ENCODE measurements at regions not wholly inside any gene's neighbourhood (a gene's known extent, or its start where the extent isn't known, plus 50 kb on each side); places are given as distances from the start of the nearest gene placed in this dataset.

GRCh38 chr15:95716708-95717107 lies 613.8 kb upstream of the NR2F2 start:
- H3K4me1 ChIP-seq (ENCODE audit: control insufficient read depth, insufficient read depth, low read length) = peaks cover 6% of the 10 kb centered on the region
- no peaks in the 10 kb centered on the region for H3K9me3 ChIP-seq (ENCODE audit: control insufficient read depth in 2 of 2, low read length in 2 of 2)

GRCh38 chr15:95718441-95718840 lies 612.1 kb upstream of the NR2F2 start:
- H3K27ac ChIP-seq (ENCODE audit: low read length) = no peak overlapping the region
- no peaks in the 10 kb centered on the region for H3K9me3 ChIP-seq (ENCODE audit: control insufficient read depth in 2 of 2, low read length in 2 of 2)
- H3K9ac ChIP-seq (ENCODE audit: low read length in 2 of 2) = no peak overlapping the region
- H3K4me1 ChIP-seq (ENCODE audit: control insufficient read depth, insufficient read depth, low read length) = peaks cover 6% of the 10 kb centered on the region
- H3K36me3 ChIP-seq (ENCODE audit: control insufficient read depth in 2 of 2, insufficient read depth in 2 of 2, low read length in 2 of 2) = no peaks in the 10 kb centered on the region
- no peaks in the 10 kb centered on the region for H3K27me3 ChIP-seq (ENCODE audit: control insufficient read depth in 1 of 2, insufficient read depth in 2 of 2, low read length in 2 of 2)
- H3K4me3 ChIP-seq (ENCODE audit: low read length in 2 of 2) = no peak overlapping the region

More at GRCh38 chr15:95716708-95717107, 613.8 kb upstream of the NR2F2 start:
- H3K4me3 ChIP-seq (ENCODE audit: low read length in 2 of 2) = no peak overlapping the region
- no peaks in the 10 kb centered on the region for H3K36me3 ChIP-seq (ENCODE audit: control insufficient read depth in 2 of 2, insufficient read depth in 2 of 2, low read length in 2 of 2)
- no peak overlapping the region for H3K9ac ChIP-seq (ENCODE audit: low read length in 2 of 2)
- no peak overlapping the region for H3K27ac ChIP-seq (ENCODE audit: low read length)
- no peaks in the 10 kb centered on the region for H3K27me3 ChIP-seq (ENCODE audit: control insufficient read depth in 1 of 2, insufficient read depth in 2 of 2, low read length in 2 of 2)

- Histone ChIP-seq H3K9me3 (ENCODE audit: control insufficient read depth in 2 of 2, low read length in 2 of 2) (no peaks in the 10 kb centered on the region), H3K27me3 (ENCODE audit: control insufficient read depth in 1 of 2, insufficient read depth in 2 of 2, low read length in 2 of 2) (no peaks in the 10 kb centered on the region), H3K36me3 (ENCODE audit: control insufficient read depth in 2 of 2, insufficient read depth in 2 of 2, low read length in 2 of 2) (no peaks in the 10 kb centered on the region), H3K9ac (ENCODE audit: low read length in 2 of 2) (no peak overlapping the region), H3K4me3 (ENCODE audit: low read length in 2 of 2) (no peak overlapping the region), H3K27ac (ENCODE audit: low read length) (no peak overlapping the region), H3K4me1 (ENCODE audit: control insufficient read depth, insufficient read depth, low read length) (no peaks in the 10 kb centered on the region)
Observed at GRCh38 chr15:95724908-95725633, 605.4 kb upstream of the NR2F2 start.

GRCh38 chr15:95726891-95727290 lies 603.6 kb upstream of the NR2F2 start:
- Histone ChIP-seq H3K27me3 (ENCODE audit: control insufficient read depth in 1 of 2, insufficient read depth in 2 of 2, low read length in 2 of 2) (no peaks in the 10 kb centered on the region), H3K4me1 (ENCODE audit: control insufficient read depth, insufficient read depth, low read length) (no peaks in the 10 kb centered on the region), H3K36me3 (ENCODE audit: control insufficient read depth in 2 of 2, insufficient read depth in 2 of 2, low read length in 2 of 2) (no peaks in the 10 kb centered on the region), H3K9me3 (ENCODE audit: control insufficient read depth in 2 of 2, low read length in 2 of 2) (no peaks in the 10 kb centered on the region), H3K27ac (ENCODE audit: low read length) (no peak overlapping the region), H3K9ac (ENCODE audit: low read length in 2 of 2) (no peak overlapping the region), H3K4me3 (ENCODE audit: low read length in 2 of 2) (no peak overlapping the region)

GRCh38 chr15:95733931-95734330 lies 596.6 kb upstream of the NR2F2 start:
- no peak overlapping the region for H3K9ac ChIP-seq (ENCODE audit: low read length in 2 of 2)

GRCh38 chr15:95734422-95735316 lies 595.8 kb upstream of the NR2F2 start:
- Histone ChIP-seq H3K9me3 (ENCODE audit: control insufficient read depth in 2 of 2, low read length in 2 of 2) (no peaks in the 10 kb centered on the region), H3K36me3 (ENCODE audit: control insufficient read depth in 2 of 2, insufficient read depth in 2 of 2, low read length in 2 of 2) (no peaks in the 10 kb centered on the region), H3K27me3 (ENCODE audit: control insufficient read depth in 1 of 2, insufficient read depth in 2 of 2, low read length in 2 of 2) (no peaks in the 10 kb centered on the region), H3K27ac (ENCODE audit: low read length) (no peak overlapping the region), H3K4me1 (ENCODE audit: control insufficient read depth, insufficient read depth, low read length) (peaks cover 3% of the 10 kb centered on the region), H3K4me3 (ENCODE audit: low read length in 2 of 2) (no peak overlapping the region), H3K9ac (ENCODE audit: low read length in 2 of 2) (no peak overlapping the region)

More at GRCh38 chr15:95733931-95734330, 596.6 kb upstream of the NR2F2 start:
- Histone ChIP-seq H3K4me1 (ENCODE audit: control insufficient read depth, insufficient read depth, low read length) (no peaks in the 10 kb centered on the region), H3K27ac (ENCODE audit: low read length) (no peak overlapping the region), H3K27me3 (ENCODE audit: control insufficient read depth in 1 of 2, insufficient read depth in 2 of 2, low read length in 2 of 2) (no peaks in the 10 kb centered on the region), H3K36me3 (ENCODE audit: control insufficient read depth in 2 of 2, insufficient read depth in 2 of 2, low read length in 2 of 2) (no peaks in the 10 kb centered on the region), H3K9me3 (ENCODE audit: control insufficient read depth in 2 of 2, low read length in 2 of 2) (no peaks in the 10 kb centered on the region), H3K4me3 (ENCODE audit: low read length in 2 of 2) (no peak overlapping the region)

GRCh38 chr15:95737060-95737459 lies 593.4 kb upstream of the NR2F2 start:
- no peak overlapping the region for H3K9ac ChIP-seq (ENCODE audit: low read length in 2 of 2)
- H3K27me3 ChIP-seq (ENCODE audit: control insufficient read depth in 1 of 2, insufficient read depth in 2 of 2, low read length in 2 of 2) = no peaks in the 10 kb centered on the region

GRCh38 chr15:95739131-95739530 lies 591.4 kb upstream of the NR2F2 start:
- Histone ChIP-seq H3K9me3 (ENCODE audit: control insufficient read depth in 2 of 2, low read length in 2 of 2) (no peaks in the 10 kb centered on the region), H3K9ac (ENCODE audit: low read length in 2 of 2) (no peak overlapping the region), H3K4me1 (ENCODE audit: control insufficient read depth, insufficient read depth, low read length) (peaks cover 7% of the 10 kb centered on the region), H3K27me3 (ENCODE audit: control insufficient read depth in 1 of 2, insufficient read depth in 2 of 2, low read length in 2 of 2) (no peaks in the 10 kb centered on the region), H3K36me3 (ENCODE audit: control insufficient read depth in 2 of 2, insufficient read depth in 2 of 2, low read length in 2 of 2) (no peaks in the 10 kb centered on the region), H3K27ac (ENCODE audit: low read length) (no peak overlapping the region), H3K4me3 (ENCODE audit: low read length in 2 of 2) (no peak overlapping the region)

More at GRCh38 chr15:95737060-95737459, 593.4 kb upstream of the NR2F2 start:
- Histone ChIP-seq H3K9me3 (ENCODE audit: control insufficient read depth in 2 of 2, low read length in 2 of 2) (no peaks in the 10 kb centered on the region), H3K4me3 (ENCODE audit: low read length in 2 of 2) (no peak overlapping the region), H3K36me3 (ENCODE audit: control insufficient read depth in 2 of 2, insufficient read depth in 2 of 2, low read length in 2 of 2) (no peaks in the 10 kb centered on the region), H3K4me1 (ENCODE audit: control insufficient read depth, insufficient read depth, low read length) (peaks cover 7% of the 10 kb centered on the region), H3K27ac (ENCODE audit: low read length) (no peak overlapping the region)

- H3K9me3 ChIP-seq (ENCODE audit: control insufficient read depth in 2 of 2, low read length in 2 of 2) = no peaks in the 10 kb centered on the region
- no peak overlapping the region for H3K27ac ChIP-seq (ENCODE audit: low read length)
- H3K9ac ChIP-seq (ENCODE audit: low read length in 2 of 2) = no peak overlapping the region
- no peak overlapping the region for H3K4me3 ChIP-seq (ENCODE audit: low read length in 2 of 2)
- H3K4me1 ChIP-seq (ENCODE audit: control insufficient read depth, insufficient read depth, low read length) = peaks cover 7% of the 10 kb centered on the region
- H3K27me3 ChIP-seq (ENCODE audit: control insufficient read depth in 1 of 2, insufficient read depth in 2 of 2, low read length in 2 of 2) = no peaks in the 10 kb centered on the region
- H3K36me3 ChIP-seq (ENCODE audit: control insufficient read depth in 2 of 2, insufficient read depth in 2 of 2, low read length in 2 of 2) = no peaks in the 10 kb centered on the region
Observed at GRCh38 chr15:95741830-95742229, 588.7 kb upstream of the NR2F2 start.

GRCh38 chr15:95742256-95742655 lies 588.2 kb upstream of the NR2F2 start:
- H3K27me3 ChIP-seq (ENCODE audit: control insufficient read depth in 1 of 2, insufficient read depth in 2 of 2, low read length in 2 of 2) = no peaks in the 10 kb centered on the region
- no peaks in the 10 kb centered on the region for H3K9me3 ChIP-seq (ENCODE audit: control insufficient read depth in 2 of 2, low read length in 2 of 2)
- peaks cover 7% of the 10 kb centered on the region for H3K4me1 ChIP-seq (ENCODE audit: control insufficient read depth, insufficient read depth, low read length)
- H3K4me3 ChIP-seq (ENCODE audit: low read length in 2 of 2) = no peak overlapping the region
- H3K27ac ChIP-seq (ENCODE audit: low read length) = no peak overlapping the region
- no peaks in the 10 kb centered on the region for H3K36me3 ChIP-seq (ENCODE audit: control insufficient read depth in 2 of 2, insufficient read depth in 2 of 2, low read length in 2 of 2)
- H3K9ac ChIP-seq (ENCODE audit: low read length in 2 of 2) = no peak overlapping the region

- Histone ChIP-seq H3K4me1 (ENCODE audit: control insufficient read depth, insufficient read depth, low read length) (peaks cover 7% of the 10 kb centered on the region), H3K9ac (ENCODE audit: low read length in 2 of 2) (no peak overlapping the region), H3K27ac (ENCODE audit: low read length) (no peak overlapping the region), H3K36me3 (ENCODE audit: control insufficient read depth in 2 of 2, insufficient read depth in 2 of 2, low read length in 2 of 2) (no peaks in the 10 kb centered on the region), H3K27me3 (ENCODE audit: control insufficient read depth in 1 of 2, insufficient read depth in 2 of 2, low read length in 2 of 2) (no peaks in the 10 kb centered on the region), H3K4me3 (ENCODE audit: low read length in 2 of 2) (no peak overlapping the region), H3K9me3 (ENCODE audit: control insufficient read depth in 2 of 2, low read length in 2 of 2) (no peaks in the 10 kb centered on the region)
Observed at GRCh38 chr15:95742836-95743235, 587.7 kb upstream of the NR2F2 start.
